Endodermal cell (in vitro differentiated cells): ENCODE measurements at regions not wholly inside any gene's neighbourhood (a gene's known extent, or its start where the extent isn't known, plus 50 kb on each side); places are given as distances from the start of the nearest gene placed in this dataset.

ENCODE experiments used
- DNase-seq: peaks from one replicate; pipeline ENCODE4 v3.0.0-alpha.2; 2017
- H3K27ac ChIP-seq: 2 replicates; pipeline ENCODE4 v1.5.1; 2013; ENCODE audit warnings: mild to moderate bottlenecking, low read depth, low read length, moderate library complexity
- H3K27me3 ChIP-seq: 2 replicates; pipeline ENCODE4 v1.6.1; 2013; ENCODE audit warnings: mild to moderate bottlenecking, low read length, moderate library complexity; ENCODE audit not compliant: insufficient read depth, control insufficient read depth, poor library complexity, severe bottlenecking
- H3K36me3 ChIP-seq: 2 replicates; pipeline ENCODE4 v1.7.0; 2013; ENCODE audit warnings: mild to moderate bottlenecking, low read length, moderate library complexity; ENCODE audit not compliant: control insufficient read depth, insufficient read depth
- H3K4me1 ChIP-seq: one replicate; pipeline ENCODE4 v1.7.0; 2013; ENCODE audit warnings: low read length; ENCODE audit not compliant: control insufficient read depth, insufficient read depth
- H3K4me3 ChIP-seq: 2 replicates; pipeline ENCODE4 v1.5.1; 2013; ENCODE audit warnings: mild to moderate bottlenecking, low read length, moderate library complexity
- H3K9ac ChIP-seq: 2 replicates; pipeline ENCODE4 v1.6.1; 2013; ENCODE audit warnings: mild to moderate bottlenecking, low read length, moderate library complexity; ENCODE audit not compliant: poor library complexity, severe bottlenecking; ENCODE audit errors: extremely low read depth
- H3K9me3 ChIP-seq: 2 replicates; pipeline ENCODE4 v1.6.1; 2013; ENCODE audit warnings: mild to moderate bottlenecking, low read length, moderate library complexity; ENCODE audit not compliant: control insufficient read depth
- H3K27ac Mint-ChIP-seq: 2 replicates; pipeline ENCODE4 v1.8.0; 2020; ENCODE audit warnings: mixed read lengths
- H3K27me3 Mint-ChIP-seq: 2 replicates; pipeline ENCODE4 v1.8.0; 2021; ENCODE audit warnings: mild to moderate bottlenecking, mixed read lengths; ENCODE audit not compliant: insufficient read depth
- H3K36me3 Mint-ChIP-seq: 2 replicates; pipeline ENCODE4 v1.8.0; 2020; ENCODE audit warnings: low read depth, mixed read lengths
- H3K4me1 Mint-ChIP-seq: 2 replicates; pipeline ENCODE4 v1.8.0; 2020; ENCODE audit warnings: mixed read lengths
- H3K4me3 Mint-ChIP-seq: 2 replicates; pipeline ENCODE4 v1.8.0; 2020; ENCODE audit warnings: mild to moderate bottlenecking, moderate library complexity, mixed read lengths
- H3K9me3 Mint-ChIP-seq: 2 replicates; pipeline ENCODE4 v1.8.0; 2020; ENCODE audit warnings: mild to moderate bottlenecking, mixed read lengths
- WGBS, 2 experiments: methylation state at CpG; one replicate each; pipeline versions ENCODE4 v1.1.5 to v1.1.7; 2013; ENCODE audit warnings: missing lambda C conversion rate in 2 of 2, mixed read lengths in 1 of 2; ENCODE audit not compliant: insufficient coverage in 1 of 2, insufficient read length in 1 of 2; 5-methylcytosine and 5-hydroxymethylcytosine counted together
- TF ChIP-seq, protein P1 (sequence below): fragments of 200-600 bp; sonication (generic); conservative IDR thresholded peaks from 2 replicates; pipeline ENCODE4 v1.5.0; 2021; ENCODE audit warnings: antibody characterized with exemption, mild to moderate bottlenecking

- H3K27ac Mint-ChIP-seq = no peak overlapping the region
- Histone ChIP-seq H3K27me3 (no peaks in the 10 kb centered on the region), H3K36me3 (no peaks in the 10 kb centered on the region), H3K27ac (no peak overlapping the region), H3K9me3 (no peaks in the 10 kb centered on the region), H3K9ac (no peak overlapping the region), H3K4me3 (no peak overlapping the region), H3K4me1 (no peaks in the 10 kb centered on the region)
- peak; percentile 85 for DNase-seq
- TF ChIP-seq, protein P1, sequence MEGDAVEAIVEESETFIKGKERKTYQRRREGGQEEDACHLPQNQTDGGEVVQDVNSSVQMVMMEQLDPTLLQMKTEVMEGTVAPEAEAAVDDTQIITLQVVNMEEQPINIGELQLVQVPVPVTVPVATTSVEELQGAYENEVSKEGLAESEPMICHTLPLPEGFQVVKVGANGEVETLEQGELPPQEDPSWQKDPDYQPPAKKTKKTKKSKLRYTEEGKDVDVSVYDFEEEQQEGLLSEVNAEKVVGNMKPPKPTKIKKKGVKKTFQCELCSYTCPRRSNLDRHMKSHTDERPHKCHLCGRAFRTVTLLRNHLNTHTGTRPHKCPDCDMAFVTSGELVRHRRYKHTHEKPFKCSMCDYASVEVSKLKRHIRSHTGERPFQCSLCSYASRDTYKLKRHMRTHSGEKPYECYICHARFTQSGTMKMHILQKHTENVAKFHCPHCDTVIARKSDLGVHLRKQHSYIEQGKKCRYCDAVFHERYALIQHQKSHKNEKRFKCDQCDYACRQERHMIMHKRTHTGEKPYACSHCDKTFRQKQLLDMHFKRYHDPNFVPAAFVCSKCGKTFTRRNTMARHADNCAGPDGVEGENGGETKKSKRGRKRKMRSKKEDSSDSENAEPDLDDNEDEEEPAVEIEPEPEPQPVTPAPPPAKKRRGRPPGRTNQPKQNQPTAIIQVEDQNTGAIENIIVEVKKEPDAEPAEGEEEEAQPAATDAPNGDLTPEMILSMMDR = peak; percentile 59
- H3K36me3 Mint-ChIP-seq = no peaks in the 10 kb centered on the region
- H3K27me3 Mint-ChIP-seq = no peaks in the 10 kb centered on the region
- H3K9me3 Mint-ChIP-seq = no peaks in the 10 kb centered on the region
- H3K4me1 Mint-ChIP-seq = no peaks in the 10 kb centered on the region
- 89 to 93% methylated on average over 6 to 11 of the region's 11 CpGs for WGBS, 2 experiments
- H3K4me3 Mint-ChIP-seq = no peak overlapping the region
These were observed 133.5 kb downstream of the ASB1 start for GRCh38 chr2:238560234-238560633.

- TF ChIP-seq, protein P1 = no peak
- Histone ChIP-seq H3K4me3 (no peak overlapping the region), H3K36me3 (no peaks in the 10 kb centered on the region), H3K27ac (no peak overlapping the region), H3K4me1 (no peaks in the 10 kb centered on the region), H3K27me3 (no peaks in the 10 kb centered on the region), H3K9ac (no peak overlapping the region), H3K9me3 (no peaks in the 10 kb centered on the region)
- Mint-ChIP-seq H3K9me3 (no peaks in the 10 kb centered on the region), H3K4me1 (no peaks in the 10 kb centered on the region), H3K4me3 (no peak overlapping the region), H3K27ac (no peak overlapping the region), H3K36me3 (no peaks in the 10 kb centered on the region), H3K27me3 (no peaks in the 10 kb centered on the region)
- WGBS, 2 experiments = 93 to 94% methylated on average over 3 to 6 of the region's 6 CpGs
- DNase-seq = no peak
These were observed 134.5 kb downstream of the ASB1 start for GRCh38 chr2:238561230-238561629.

DNA sequence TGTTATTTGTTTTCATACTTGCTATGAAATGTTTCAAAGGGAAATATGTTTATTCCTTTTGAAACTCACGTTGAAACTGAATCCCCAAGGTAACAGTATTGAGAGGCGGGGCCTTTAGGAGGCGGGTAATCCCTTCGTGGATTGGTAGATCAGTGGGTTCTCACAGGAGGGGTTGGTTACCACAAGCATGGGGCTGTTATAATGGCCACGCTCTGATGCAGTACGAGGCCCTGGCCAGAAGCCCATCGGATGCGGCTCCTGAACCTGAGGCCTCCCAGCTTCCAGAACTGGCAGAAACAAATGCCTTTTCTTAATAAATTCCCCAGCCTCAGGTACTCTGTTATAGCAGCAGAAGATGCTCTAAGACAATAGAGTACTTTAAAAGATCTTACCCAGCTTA is 135.7 kb downstream of the ASB1 start:
- H3K36me3 ChIP-seq = no peaks in the 10 kb centered on the region
- no peak overlapping the region for H3K27ac ChIP-seq
- H3K4me3 ChIP-seq = no peak overlapping the region
- Mint-ChIP-seq H3K9me3 (no peaks in the 10 kb centered on the region), H3K27me3 (no peaks in the 10 kb centered on the region), H3K36me3 (no peaks in the 10 kb centered on the region), H3K4me3 (no peak overlapping the region), H3K27ac (no peak overlapping the region), H3K4me1 (no peaks in the 10 kb centered on the region)
- no peaks in the 10 kb centered on the region for H3K9me3 ChIP-seq
- DNase-seq = no peak
- H3K9ac ChIP-seq = no peak overlapping the region
- H3K27me3 ChIP-seq = no peaks in the 10 kb centered on the region
- H3K4me1 ChIP-seq = no peaks in the 10 kb centered on the region
- WGBS, 2 experiments = 83 to 89% methylated on average over 7 to 8 of the region's 8 CpGs
- TF ChIP-seq, protein P1 = no peak
